Ishikawa (cell line): ENCODE measurements at regions not wholly inside any gene's neighbourhood (a gene's known extent, or its start where the extent isn't known, plus 50 kb on each side); places are given as distances from the start of the nearest gene placed in this dataset.

Experiments
- CEBPB ChIP-seq: IDR thresholded peaks from 2 replicates; pipeline ENCODE4 v1.6.1; 2012
- CREB1 ChIP-seq: IDR thresholded peaks from 2 replicates; pipeline ENCODE4 v1.6.1; 2012; ENCODE audit warnings: low read depth
- EGR1 ChIP-seq: IDR thresholded peaks from 2 replicates; pipeline ENCODE4 v1.6.1; 2012
- EP300 ChIP-seq: IDR thresholded peaks from 2 replicates; pipeline ENCODE4 v1.6.1; 2012; ENCODE audit warnings: borderline replicate concordance
- FOXM1 ChIP-seq: IDR thresholded peaks from 2 replicates; pipeline ENCODE4 v1.6.1; 2012; ENCODE audit warnings: low read depth, borderline replicate concordance
- NFIC ChIP-seq: IDR thresholded peaks from 2 replicates; pipeline ENCODE4 v1.6.1; 2012
- RAD21 ChIP-seq: IDR thresholded peaks from 2 replicates; pipeline ENCODE4 v1.6.1; 2012; ENCODE audit warnings: low read depth
- REST ChIP-seq: IDR thresholded peaks from 2 replicates; pipeline ENCODE4 v1.6.1; 2012; ENCODE audit warnings: low read depth, mild to moderate bottlenecking
- TAF1 ChIP-seq: IDR thresholded peaks from 2 replicates; pipeline ENCODE4 v1.6.1; 2012; ENCODE audit warnings: low read depth, mild to moderate bottlenecking
- TCF12 ChIP-seq: IDR thresholded peaks from 2 replicates; pipeline ENCODE4 v1.6.1; 2012; ENCODE audit warnings: low read depth
- TEAD4 ChIP-seq: IDR thresholded peaks from 2 replicates; pipeline ENCODE4 v1.6.1; 2012
- YY1 ChIP-seq: IDR thresholded peaks from 2 replicates; pipeline ENCODE4 v1.6.1; 2012; ENCODE audit warnings: low read depth
- ZBTB7A ChIP-seq: IDR thresholded peaks from 2 replicates; pipeline ENCODE4 v1.6.1; 2012; ENCODE audit warnings: low read depth
- TF ChIP-seq, protein P1 (sequence below): IDR thresholded peaks from 2 replicates; pipeline ENCODE4 v1.6.1; 2012
- TF ChIP-seq, protein P2 (sequence below): IDR thresholded peaks from 2 replicates; pipeline ENCODE4 v1.6.1; 2012

GRCh38 chr7:49639068-49639593 is 134.3 kb upstream of the VWC2 start:
- TF ChIP-seq CEBPB (no peak), TEAD4 (no peak), EP300 (no peak), FOXM1 (no peak), TCF12 (no peak), REST (no peak), ZBTB7A (no peak), TAF1 (no peak), EGR1 (no peak), YY1 (no peak), RAD21 (no peak), CREB1 (no peak), NFIC (no peak)
- TF ChIP-seq, protein P1, sequence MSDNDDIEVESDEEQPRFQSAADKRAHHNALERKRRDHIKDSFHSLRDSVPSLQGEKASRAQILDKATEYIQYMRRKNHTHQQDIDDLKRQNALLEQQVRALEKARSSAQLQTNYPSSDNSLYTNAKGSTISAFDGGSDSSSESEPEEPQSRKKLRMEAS = no peak
- TF ChIP-seq, protein P2, sequence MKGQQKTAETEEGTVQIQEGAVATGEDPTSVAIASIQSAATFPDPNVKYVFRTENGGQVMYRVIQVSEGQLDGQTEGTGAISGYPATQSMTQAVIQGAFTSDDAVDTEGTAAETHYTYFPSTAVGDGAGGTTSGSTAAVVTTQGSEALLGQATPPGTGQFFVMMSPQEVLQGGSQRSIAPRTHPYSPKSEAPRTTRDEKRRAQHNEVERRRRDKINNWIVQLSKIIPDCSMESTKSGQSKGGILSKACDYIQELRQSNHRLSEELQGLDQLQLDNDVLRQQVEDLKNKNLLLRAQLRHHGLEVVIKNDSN = no peak

DNA sequence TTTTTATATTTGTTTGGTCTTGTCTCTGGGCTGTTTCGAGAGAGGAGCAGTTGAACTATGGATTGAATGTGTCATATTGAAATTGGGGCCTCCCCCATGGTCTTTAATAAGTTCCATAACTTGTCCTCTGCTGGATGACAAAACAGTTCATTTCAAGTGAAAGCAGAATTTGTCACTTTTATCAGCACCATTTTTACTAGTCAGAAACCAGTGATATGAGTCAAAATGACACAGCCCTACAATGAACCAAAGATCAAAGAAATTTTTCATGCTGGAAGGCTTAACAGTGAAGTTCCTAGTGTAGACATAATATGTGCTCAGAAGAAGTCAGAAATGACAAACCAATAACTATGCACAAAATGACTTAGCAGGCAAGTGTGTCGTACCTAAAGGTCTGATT is 133.6 kb upstream of the VWC2 start:
- TF ChIP-seq TEAD4 (no peak), FOXM1 (no peak), YY1 (no peak), CEBPB (no peak), TAF1 (no peak), ZBTB7A (no peak), EGR1 (no peak), NFIC (no peak), EP300 (no peak), TCF12 (no peak), CREB1 (no peak), REST (no peak)
- TF ChIP-seq, protein P2 = no peak
- TF ChIP-seq, protein P1 = no peak

DNA sequence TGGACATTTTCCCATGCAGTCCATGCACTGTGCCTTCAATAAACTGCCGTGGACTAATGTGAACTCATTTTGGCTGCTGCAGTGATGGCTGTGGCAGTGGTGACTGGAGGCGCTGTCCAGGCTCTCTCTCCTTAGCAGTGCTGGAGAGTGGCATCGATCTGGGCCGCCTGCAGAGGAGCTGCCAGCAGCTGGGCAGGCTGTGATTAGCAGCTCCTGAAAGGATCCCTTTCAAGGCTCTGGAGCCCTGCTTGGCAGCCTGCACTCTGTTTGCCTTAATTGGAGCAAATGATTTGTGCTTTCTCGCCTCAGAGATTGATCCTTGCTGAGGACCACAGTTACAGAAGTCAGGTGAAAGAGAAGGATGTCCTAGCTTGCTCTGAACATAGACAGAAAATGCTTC is 130.1 kb upstream of the VWC2 start:
- TF ChIP-seq CEBPB (no peak), EP300 (no peak), NFIC (no peak), FOXM1 (no peak), TAF1 (no peak), RAD21 (no peak), REST (no peak), YY1 (no peak), TEAD4 (no peak), EGR1 (no peak)
- TF ChIP-seq, protein P1 = no peak
- TF ChIP-seq, protein P2 = no peak

DNA sequence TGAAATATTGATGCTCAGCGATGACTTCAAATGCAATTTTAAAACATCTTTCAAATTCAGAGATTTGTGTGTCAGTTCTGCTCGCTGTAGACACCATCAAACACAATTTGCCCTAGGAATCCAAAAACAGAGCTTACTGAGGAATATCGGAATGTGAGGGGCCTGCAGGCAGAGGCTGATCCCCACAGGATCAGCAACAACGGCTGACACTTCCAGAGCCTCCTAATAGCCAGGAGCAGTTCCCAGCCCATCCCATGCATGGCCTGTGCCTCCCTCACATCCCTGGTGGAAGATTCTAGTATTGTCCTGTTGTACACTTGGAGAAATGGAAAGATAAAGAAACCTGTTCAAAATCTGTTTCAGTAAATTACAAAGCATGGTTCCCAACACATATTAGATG is 129.7 kb upstream of the VWC2 start:
- TF ChIP-seq ZBTB7A = no peak
- no peak for TF ChIP-seq EP300
- no peak for TF ChIP-seq TAF1
- TF ChIP-seq, protein P2 = no peak
